Cardiac fibroblast (primary cell): ENCODE measurements at regions not wholly inside any gene's neighbourhood (a gene's known extent, or its start where the extent isn't known, plus 50 kb on each side); places are given as distances from the start of the nearest gene placed in this dataset.

ENCODE experiments used
- DNase-seq, 2 donors: peaks; one replicate each; pipeline versions ENCODE4 v3.0.0 to v3.0.0-alpha.2; 2010; ENCODE audit warnings: low read depth in 2 of 2
- H3K4me3 ChIP-seq, 2 donors: replicated peaks in 1 of 2; 1 replicate in 1 of 2; 2 replicates in 1 of 2; pipeline ENCODE4 v1.5.1; 2011; ENCODE audit warnings: low read depth in 2 of 2, low read length in 2 of 2, mild to moderate bottlenecking in 2 of 2, moderate library complexity in 1 of 2
- TF ChIP-seq, protein P1 (sequence below): IDR thresholded peaks from one replicate; pipeline ENCODE4 v1.5.1; 2011; ENCODE audit warnings: low read depth, mild to moderate bottlenecking, low read length, inconsistent platforms

DNA sequence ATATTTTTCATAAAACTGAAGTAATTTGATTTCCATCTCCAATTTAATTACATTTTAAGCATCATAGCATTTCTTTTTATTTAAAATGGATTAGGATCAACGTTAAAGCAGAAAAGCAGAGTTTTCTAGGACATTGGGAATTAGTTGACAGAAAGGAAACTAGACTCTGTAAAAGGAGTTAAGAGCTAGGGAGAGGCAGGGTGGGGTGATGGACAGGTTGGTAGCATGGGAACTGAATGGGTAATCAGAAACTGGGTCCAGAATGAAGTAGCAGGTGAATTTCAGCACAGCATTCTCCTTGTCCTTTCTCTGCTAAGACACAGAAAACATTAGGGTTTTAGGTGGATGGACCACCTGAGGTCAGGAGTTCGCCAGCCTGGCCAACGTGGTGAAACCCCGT, 97.6 kb downstream of the ANAPC4 start:
- TF ChIP-seq, protein P1, sequence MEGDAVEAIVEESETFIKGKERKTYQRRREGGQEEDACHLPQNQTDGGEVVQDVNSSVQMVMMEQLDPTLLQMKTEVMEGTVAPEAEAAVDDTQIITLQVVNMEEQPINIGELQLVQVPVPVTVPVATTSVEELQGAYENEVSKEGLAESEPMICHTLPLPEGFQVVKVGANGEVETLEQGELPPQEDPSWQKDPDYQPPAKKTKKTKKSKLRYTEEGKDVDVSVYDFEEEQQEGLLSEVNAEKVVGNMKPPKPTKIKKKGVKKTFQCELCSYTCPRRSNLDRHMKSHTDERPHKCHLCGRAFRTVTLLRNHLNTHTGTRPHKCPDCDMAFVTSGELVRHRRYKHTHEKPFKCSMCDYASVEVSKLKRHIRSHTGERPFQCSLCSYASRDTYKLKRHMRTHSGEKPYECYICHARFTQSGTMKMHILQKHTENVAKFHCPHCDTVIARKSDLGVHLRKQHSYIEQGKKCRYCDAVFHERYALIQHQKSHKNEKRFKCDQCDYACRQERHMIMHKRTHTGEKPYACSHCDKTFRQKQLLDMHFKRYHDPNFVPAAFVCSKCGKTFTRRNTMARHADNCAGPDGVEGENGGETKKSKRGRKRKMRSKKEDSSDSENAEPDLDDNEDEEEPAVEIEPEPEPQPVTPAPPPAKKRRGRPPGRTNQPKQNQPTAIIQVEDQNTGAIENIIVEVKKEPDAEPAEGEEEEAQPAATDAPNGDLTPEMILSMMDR = no peak
- no peak for DNase-seq
- H3K4me3 ChIP-seq = no peak overlapping the region

DNA sequence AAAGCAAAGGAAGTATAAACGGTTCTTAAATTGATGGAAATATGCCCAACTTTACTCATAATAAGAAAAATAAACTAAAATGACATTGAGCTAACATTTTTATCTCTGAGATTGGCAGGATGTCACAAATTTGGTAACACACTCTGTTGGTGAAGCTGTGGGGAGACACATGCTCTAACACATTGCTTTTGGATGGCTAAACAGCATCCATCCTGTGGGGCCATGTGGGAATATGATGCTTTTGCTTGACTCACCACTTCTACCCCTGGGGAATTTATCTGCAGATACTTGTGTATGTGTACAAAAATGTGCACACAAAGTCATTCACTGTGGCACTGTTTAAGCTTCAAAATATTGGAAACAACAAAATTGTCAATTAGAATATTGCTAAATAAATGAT, 100.2 kb downstream of the ANAPC4 start:
- DNase-seq = peak in 1 of 2 donors; percentile 76
- no peak overlapping the region for H3K4me3 ChIP-seq
- TF ChIP-seq, protein P1 = no peak

DNA sequence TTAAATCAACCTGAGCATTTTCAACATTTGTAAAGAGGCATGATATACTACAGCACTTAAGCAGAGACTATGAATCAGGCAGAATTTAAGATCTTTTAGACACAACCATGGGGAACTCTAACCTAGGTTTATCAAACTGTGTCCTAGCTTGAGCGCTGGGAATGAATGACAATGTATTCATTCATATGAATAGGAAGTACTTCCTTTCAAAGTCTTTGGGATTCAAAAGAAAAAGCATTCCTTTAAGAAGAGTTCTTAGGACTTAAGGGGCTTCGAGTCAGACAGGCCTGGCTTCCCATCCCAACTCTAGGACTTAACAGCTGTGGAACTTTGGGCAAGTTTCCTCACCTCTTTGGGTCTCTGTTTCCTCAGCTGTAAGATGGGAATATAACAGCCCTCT, 104.6 kb downstream of the ANAPC4 start:
- DNase-seq = no peak
- TF ChIP-seq, protein P1 = no peak
- no peak overlapping the region for H3K4me3 ChIP-seq

DNA sequence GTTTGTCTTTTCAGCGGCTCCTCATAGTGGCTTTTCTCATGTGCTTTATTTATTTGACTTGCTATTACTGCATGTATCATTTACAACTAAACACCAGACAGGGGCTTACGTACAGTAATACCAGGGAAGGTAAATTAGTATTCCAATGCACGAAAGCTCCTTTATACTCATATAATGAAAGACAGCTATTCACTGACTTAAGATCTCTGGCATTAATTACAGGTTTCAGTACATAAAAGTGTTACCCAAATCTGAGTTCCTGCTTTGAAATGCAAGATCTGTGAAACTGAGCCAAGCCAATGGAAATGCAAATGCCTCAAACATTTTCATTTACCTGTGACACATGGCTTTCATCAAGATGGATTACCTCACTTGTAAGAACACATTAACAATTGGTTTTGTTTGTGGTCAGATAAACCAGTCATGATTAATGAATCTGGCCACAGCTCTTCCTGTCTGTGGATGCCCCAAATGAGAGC, 107.2 kb downstream of the ANAPC4 start:
- TF ChIP-seq, protein P1 = no peak
- peak in 1 of 2 donors; percentile 41 for DNase-seq
- H3K4me3 ChIP-seq = no peak overlapping the region

DNA sequence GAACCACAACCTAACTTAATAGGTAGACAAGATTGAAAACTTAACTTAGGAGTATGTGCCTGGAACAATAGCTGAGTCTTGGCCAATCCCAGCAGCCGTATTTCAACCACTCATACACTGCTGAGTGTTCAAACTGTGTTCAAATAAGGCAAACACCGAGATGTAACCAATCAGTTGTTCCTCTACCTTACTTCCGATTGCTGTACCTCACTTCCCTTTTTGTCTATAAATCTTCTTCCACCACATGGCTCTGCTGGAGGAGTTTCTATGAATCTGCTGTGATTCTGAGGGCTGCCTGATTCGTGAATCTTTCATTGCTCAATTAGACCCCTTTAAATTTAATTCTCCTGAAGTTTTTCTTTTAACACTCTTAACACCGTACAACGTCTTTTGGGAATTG, 108.0 kb downstream of the ANAPC4 start:
- TF ChIP-seq, protein P1 = no peak
- DNase-seq = no peak
- H3K4me3 ChIP-seq = no peak overlapping the region

DNA sequence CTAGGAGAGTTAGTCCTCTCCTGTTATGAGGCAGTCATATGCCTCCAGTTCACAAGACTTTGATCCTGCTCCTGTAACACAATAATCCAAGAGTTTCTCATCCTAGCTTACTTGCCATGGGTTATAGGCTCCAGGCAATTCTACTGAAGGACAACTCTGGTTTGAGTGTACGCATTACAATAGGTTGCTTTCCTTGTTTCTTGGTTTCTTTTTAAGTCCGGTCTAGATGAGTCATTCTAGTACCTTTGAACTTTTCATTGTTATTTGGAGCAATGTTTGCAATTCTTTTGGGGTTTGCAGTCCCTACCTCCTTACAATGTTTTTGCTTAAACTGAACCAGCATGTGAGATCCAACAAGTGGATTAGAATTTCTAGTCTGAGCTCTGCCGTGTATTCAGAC, 109.1 kb downstream of the ANAPC4 start:
- TF ChIP-seq, protein P1 = no peak
- DNase-seq = peak; percentile 21 to 68
- H3K4me3 ChIP-seq = no peak overlapping the region

DNA sequence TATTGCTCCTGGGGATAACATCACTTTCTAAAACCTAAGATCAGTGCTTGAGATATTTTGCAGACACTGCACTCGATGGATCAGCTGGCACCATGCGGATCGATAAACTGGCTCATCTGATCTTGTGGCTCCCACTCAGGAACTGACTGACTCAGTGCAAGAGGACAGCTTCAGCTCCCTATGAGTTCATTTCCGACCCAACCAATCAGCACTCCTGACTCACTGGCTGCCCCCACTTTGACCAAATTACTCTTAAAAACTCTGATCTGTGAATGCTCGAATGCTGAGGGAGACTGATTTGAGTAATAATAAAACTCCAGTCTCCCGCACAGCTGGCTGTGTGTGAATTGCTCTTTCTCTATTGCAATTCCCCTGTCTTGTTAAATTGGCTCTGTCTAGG, 110.1 kb downstream of the ANAPC4 start:
- no peak for DNase-seq
- no peak overlapping the region for H3K4me3 ChIP-seq
- TF ChIP-seq, protein P1 = no peak
